VCaP (cell line): ENCODE measurements at regions not wholly inside any gene's neighbourhood (a gene's known extent, or its start where the extent isn't known, plus 50 kb on each side); places are given as distances from the start of the nearest gene placed in this dataset.

ENCODE experiments used
- H3K27ac ChIP-seq: fragments of 450-650 bp; 2 replicates; pipeline ENCODE4 v1.5.1; 2017
- CTCF ChIP-seq: fragments of 450-650 bp; conservative IDR thresholded peaks from 2 replicates; pipeline ENCODE4 v1.5.1; 2017; ENCODE audit warnings: mild to moderate bottlenecking, moderate library complexity

GRCh38 chr7:20507157-20507556 is 108.3 kb upstream of the ABCB5 start:
- no peak for TF ChIP-seq CTCF
- no peak overlapping the region for H3K27ac ChIP-seq

- no peak overlapping the region for H3K27ac ChIP-seq
- no peak for TF ChIP-seq CTCF
Observed at GRCh38 chr7:20508109-20508508, 107.4 kb upstream of the ABCB5 start.

- no peak for TF ChIP-seq CTCF
- H3K27ac ChIP-seq, result no peak overlapping the region
Observed at GRCh38 chr7:20509892-20510572, 105.4 kb upstream of the ABCB5 start.

GRCh38 chr7:20510573-20510900 is 104.9 kb upstream of the ABCB5 start:
- H3K27ac ChIP-seq, result no peak overlapping the region
- TF ChIP-seq CTCF, result no peak

GRCh38 chr7:20513341-20513740 is 102.1 kb upstream of the ABCB5 start:
- no peak for TF ChIP-seq CTCF
- no peak overlapping the region for H3K27ac ChIP-seq

GRCh38 chr7:20513897-20514296 is 101.6 kb upstream of the ABCB5 start:
- H3K27ac ChIP-seq, result no peak overlapping the region

GRCh38 chr7:20514364-20514763 is 101.1 kb upstream of the ABCB5 start:
- no peak for TF ChIP-seq CTCF
- no peak overlapping the region for H3K27ac ChIP-seq

More at GRCh38 chr7:20513897-20514296, 101.6 kb upstream of the ABCB5 start:
- no peak for TF ChIP-seq CTCF
